GM12891 (cell line): ENCODE measurements at regions not wholly inside any gene's neighbourhood (a gene's known extent, or its start where the extent isn't known, plus 50 kb on each side); places are given as distances from the start of the nearest gene placed in this dataset.

ENCODE experiments used
- POLR2A ChIP-seq: IDR thresholded peaks from 2 replicates; pipeline ENCODE4 v1.6.1; 2011; ENCODE audit warnings: low read depth, low read length, control low read depth
- POLR2AphosphoS5 ChIP-seq: IDR thresholded peaks from 2 replicates; pipeline ENCODE4 v1.6.1; 2011; ENCODE audit warnings: low read depth, low read length, control low read depth
- TAF1 ChIP-seq: IDR thresholded peaks from 2 replicates; pipeline ENCODE4 v1.6.1; 2011; ENCODE audit warnings: low read depth, low read length, control low read depth

DNA sequence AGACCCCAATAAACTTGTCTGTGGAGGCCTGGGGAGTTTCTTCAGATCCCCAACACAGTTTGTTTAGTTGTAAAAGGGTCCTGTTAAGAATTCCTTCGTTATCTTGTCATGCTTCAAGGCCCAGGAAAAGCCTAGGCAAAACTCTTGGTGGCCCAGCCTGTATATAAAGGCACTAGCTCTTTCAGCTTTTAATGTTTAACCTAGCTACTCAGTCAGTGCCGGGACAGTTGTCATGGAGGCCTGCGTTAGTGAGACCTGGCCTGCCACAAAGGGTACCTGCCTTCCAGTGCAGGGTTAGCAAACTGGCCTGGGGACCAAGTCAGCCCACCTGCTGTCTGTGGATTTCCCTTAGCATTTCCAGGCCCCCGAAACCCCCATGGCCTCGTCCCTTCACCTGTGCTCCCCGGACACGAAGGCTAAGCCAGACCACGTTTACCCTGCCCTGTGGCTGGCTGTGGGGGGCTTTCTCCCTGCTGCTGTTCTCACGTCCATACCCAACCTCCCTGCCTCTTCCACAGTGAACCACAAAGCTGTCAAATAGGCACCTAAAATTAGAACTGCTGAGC lies 96.9 kb upstream of the PPP2R2D start:
- TF ChIP-seq POLR2A (no peak), TAF1 (no peak), POLR2AphosphoS5 (no peak)
